ENCODE measurements at regions not wholly inside any gene's neighbourhood (a gene's known extent, or its start where the extent isn't known, plus 50 kb on each side); places are given as distances from the start of the nearest gene placed in this dataset.

DNA sequence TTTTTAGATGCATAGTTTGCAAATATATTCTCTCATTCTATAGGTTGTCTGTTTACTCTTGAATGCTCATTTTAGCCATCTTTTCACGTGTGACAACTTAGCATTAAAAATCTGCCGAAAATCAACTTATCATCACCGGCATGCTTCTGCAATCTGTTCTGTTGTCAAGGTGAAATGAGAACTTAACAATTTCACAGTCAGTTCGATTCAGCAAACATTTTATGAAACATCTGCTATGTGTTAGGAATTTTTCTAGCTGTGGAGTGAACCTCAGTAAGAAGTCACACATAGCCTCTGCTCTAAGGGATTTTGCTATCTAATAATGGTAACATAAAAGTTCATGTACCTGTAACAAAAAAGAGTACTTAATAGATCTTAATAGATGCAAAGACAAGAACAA lies 256.1 kb downstream of the ZWINT start:
- H3K9me3 ChIP-seq (replicated peaks; ENCODE audit: control insufficient read depth, insufficient read depth, low read length), result no peaks in the 10 kb centered on the region
- intact Hi-C loops (cut with micrococcal nuclease; ENCODE audit: unreplicated experiment), result no loop called here
- H3K79me2 ChIP-seq (ENCODE audit: control insufficient read depth, insufficient read depth, low read length), result no peaks in the 10 kb centered on the region
- no peak overlapping the region for H3K27ac ChIP-seq (ENCODE audit: control insufficient read depth, insufficient read depth)
- ChIA-PET SMC1A (ENCODE audit: uncharacterized antibody, unreplicated experiment) (no interaction called here), CTCF (interaction anchor here (2.7 kb wide), 1 partner anchor 12 kb away, joined by 10 read pairs; no protein-coding TSS in a partner anchor), RAD21 (ENCODE audit: unreplicated experiment) (no interaction called here), POLR2A (no interaction called here)
- no peaks in the 10 kb centered on the region for H3K36me3 ChIP-seq (ENCODE audit: control insufficient read depth in 2 of 2, insufficient read depth in 2 of 2, low read length in 1 of 2)
- DNase-seq (ENCODE audit: low read depth, low spot score), result no peak
- no peak overlapping the region for H3K9ac ChIP-seq (ENCODE audit: control insufficient read depth, insufficient read depth, low read length)
- BruUV-seq (replicated peaks), result no TSS peak
- H2AFZ ChIP-seq (ENCODE audit: control insufficient read depth, low read depth, low read length), result no peak overlapping the region
- FAIRE-seq, result no peak
- H3K4me2 ChIP-seq (ENCODE audit: control insufficient read depth, insufficient read depth), result no peak overlapping the region
- no peak for ATAC-seq
- no peaks in the 10 kb centered on the region for H3K4me1 ChIP-seq (ENCODE audit: control insufficient read depth, insufficient read depth, low read length)
- in situ Hi-C loops (cut with MboI), result no loop called here
- H3K4me3 ChIP-seq, result no peak overlapping the region
- no peaks in the 10 kb centered on the region for H3K27me3 ChIP-seq (replicated peaks in 1 of 2; ENCODE audit: control insufficient read depth in 2 of 2, insufficient read depth in 2 of 2, low read length in 1 of 2)
- WGBS (ENCODE audit: insufficient coverage, insufficient replicate concordance, low lambda C conversion rate, missing lambda C conversion rate), result 9% methylated on average over 4 of the region's 4 CpGs
- H4K20me1 ChIP-seq (ENCODE audit: control insufficient read depth, insufficient read depth), result no peaks in the 10 kb centered on the region
- TF ChIP-seq ZNF274 (IDR thresholded peaks at IDR 0.05; ENCODE audit: insufficient read depth, insufficient read length) (no peak), MEF2B (IDR thresholded peaks at IDR 0.05; ENCODE audit: partially characterized antibody, poor library complexity, severe bottlenecking) (no peak), EGR1 (IDR thresholded peaks at IDR 0.05; ENCODE audit: borderline replicate concordance in 1 of 2, low read depth in 2 of 2, low read length in 2 of 2) (no peak), PAX8 (IDR thresholded peaks at IDR 0.05) (no peak), POU2F2 (IDR thresholded peaks at IDR 0.05; ENCODE audit: borderline replicate concordance, low read depth, low read length) (no peak), NRF1 (conservative IDR thresholded peaks at IDR 0.05; ENCODE audit: low read depth, low read length) (no peak), ZNF207 (IDR thresholded peaks at IDR 0.05; ENCODE audit: borderline replicate concordance) (no peak), MXI1 (IDR thresholded peaks at IDR 0.05; ENCODE audit: low read depth, low read length) (no peak)
- TF ChIP-seq, protein P1, sequence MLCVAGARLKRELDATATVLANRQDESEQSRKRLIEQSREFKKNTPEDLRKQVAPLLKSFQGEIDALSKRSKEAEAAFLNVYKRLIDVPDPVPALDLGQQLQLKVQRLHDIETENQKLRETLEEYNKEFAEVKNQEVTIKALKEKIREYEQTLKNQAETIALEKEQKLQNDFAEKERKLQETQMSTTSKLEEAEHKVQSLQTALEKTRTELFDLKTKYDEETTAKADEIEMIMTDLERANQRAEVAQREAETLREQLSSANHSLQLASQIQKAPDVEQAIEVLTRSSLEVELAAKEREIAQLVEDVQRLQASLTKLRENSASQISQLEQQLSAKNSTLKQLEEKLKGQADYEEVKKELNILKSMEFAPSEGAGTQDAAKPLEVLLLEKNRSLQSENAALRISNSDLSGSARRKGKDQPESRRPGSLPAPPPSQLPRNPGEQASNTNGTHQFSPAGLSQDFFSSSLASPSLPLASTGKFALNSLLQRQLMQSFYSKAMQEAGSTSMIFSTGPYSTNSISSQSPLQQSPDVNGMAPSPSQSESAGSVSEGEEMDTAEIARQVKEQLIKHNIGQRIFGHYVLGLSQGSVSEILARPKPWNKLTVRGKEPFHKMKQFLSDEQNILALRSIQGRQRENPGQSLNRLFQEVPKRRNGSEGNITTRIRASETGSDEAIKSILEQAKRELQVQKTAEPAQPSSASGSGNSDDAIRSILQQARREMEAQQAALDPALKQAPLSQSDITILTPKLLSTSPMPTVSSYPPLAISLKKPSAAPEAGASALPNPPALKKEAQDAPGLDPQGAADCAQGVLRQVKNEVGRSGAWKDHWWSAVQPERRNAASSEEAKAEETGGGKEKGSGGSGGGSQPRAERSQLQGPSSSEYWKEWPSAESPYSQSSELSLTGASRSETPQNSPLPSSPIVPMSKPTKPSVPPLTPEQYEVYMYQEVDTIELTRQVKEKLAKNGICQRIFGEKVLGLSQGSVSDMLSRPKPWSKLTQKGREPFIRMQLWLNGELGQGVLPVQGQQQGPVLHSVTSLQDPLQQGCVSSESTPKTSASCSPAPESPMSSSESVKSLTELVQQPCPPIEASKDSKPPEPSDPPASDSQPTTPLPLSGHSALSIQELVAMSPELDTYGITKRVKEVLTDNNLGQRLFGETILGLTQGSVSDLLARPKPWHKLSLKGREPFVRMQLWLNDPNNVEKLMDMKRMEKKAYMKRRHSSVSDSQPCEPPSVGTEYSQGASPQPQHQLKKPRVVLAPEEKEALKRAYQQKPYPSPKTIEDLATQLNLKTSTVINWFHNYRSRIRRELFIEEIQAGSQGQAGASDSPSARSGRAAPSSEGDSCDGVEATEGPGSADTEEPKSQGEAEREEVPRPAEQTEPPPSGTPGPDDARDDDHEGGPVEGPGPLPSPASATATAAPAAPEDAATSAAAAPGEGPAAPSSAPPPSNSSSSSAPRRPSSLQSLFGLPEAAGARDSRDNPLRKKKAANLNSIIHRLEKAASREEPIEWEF (IDR thresholded peaks at IDR 0.05; ENCODE audit: insufficient replicate concordance, low read depth, low read length), result no peak
- TF ChIP-seq, protein P2, sequence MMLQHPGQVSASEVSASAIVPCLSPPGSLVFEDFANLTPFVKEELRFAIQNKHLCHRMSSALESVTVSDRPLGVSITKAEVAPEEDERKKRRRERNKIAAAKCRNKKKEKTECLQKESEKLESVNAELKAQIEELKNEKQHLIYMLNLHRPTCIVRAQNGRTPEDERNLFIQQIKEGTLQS (IDR thresholded peaks at IDR 0.05; ENCODE audit: borderline replicate concordance, extremely low read depth, low read depth, low read length), result no peak
- TF ChIP-seq, protein P3, sequence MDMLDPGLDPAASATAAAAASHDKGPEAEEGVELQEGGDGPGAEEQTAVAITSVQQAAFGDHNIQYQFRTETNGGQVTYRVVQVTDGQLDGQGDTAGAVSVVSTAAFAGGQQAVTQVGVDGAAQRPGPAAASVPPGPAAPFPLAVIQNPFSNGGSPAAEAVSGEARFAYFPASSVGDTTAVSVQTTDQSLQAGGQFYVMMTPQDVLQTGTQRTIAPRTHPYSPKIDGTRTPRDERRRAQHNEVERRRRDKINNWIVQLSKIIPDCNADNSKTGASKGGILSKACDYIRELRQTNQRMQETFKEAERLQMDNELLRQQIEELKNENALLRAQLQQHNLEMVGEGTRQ (IDR thresholded peaks at IDR 0.05; ENCODE audit: borderline replicate concordance, low read depth, low read length), result no peak
- TF ChIP-seq, protein P4, sequence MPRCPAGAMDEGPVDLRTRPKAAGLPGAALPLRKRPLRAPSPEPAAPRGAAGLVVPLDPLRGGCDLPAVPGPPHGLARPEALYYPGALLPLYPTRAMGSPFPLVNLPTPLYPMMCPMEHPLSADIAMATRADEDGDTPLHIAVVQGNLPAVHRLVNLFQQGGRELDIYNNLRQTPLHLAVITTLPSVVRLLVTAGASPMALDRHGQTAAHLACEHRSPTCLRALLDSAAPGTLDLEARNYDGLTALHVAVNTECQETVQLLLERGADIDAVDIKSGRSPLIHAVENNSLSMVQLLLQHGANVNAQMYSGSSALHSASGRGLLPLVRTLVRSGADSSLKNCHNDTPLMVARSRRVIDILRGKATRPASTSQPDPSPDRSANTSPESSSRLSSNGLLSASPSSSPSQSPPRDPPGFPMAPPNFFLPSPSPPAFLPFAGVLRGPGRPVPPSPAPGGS (IDR thresholded peaks at IDR 0.05; ENCODE audit: borderline replicate concordance, insufficient read depth, low read depth, low read length, poor library complexity, severe bottlenecking), result no peak
- TF ChIP-seq, protein P5, sequence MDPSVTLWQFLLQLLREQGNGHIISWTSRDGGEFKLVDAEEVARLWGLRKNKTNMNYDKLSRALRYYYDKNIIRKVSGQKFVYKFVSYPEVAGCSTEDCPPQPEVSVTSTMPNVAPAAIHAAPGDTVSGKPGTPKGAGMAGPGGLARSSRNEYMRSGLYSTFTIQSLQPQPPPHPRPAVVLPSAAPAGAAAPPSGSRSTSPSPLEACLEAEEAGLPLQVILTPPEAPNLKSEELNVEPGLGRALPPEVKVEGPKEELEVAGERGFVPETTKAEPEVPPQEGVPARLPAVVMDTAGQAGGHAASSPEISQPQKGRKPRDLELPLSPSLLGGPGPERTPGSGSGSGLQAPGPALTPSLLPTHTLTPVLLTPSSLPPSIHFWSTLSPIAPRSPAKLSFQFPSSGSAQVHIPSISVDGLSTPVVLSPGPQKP (IDR thresholded peaks at IDR 0.05; ENCODE audit: low read depth, low read length), result no peak
- TF ChIP-seq, protein P6, sequence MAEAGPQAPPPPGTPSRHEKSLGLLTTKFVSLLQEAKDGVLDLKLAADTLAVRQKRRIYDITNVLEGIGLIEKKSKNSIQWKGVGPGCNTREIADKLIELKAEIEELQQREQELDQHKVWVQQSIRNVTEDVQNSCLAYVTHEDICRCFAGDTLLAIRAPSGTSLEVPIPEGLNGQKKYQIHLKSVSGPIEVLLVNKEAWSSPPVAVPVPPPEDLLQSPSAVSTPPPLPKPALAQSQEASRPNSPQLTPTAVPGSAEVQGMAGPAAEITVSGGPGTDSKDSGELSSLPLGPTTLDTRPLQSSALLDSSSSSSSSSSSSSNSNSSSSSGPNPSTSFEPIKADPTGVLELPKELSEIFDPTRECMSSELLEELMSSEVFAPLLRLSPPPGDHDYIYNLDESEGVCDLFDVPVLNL (IDR thresholded peaks at IDR 0.05; ENCODE audit: low read depth, low read length), result no peak
